Calu3 (cell line): ENCODE measurements at regions not wholly inside any gene's neighbourhood (a gene's known extent, or its start where the extent isn't known, plus 50 kb on each side); places are given as distances from the start of the nearest gene placed in this dataset.
"Not testable (repeated sequence)": the region's sequence is repeated elsewhere in the genome, so short reads cannot be mapped to it uniquely, and the experiment has no call there.

ENCODE experiments used
- BruUV-seq: library from RNA; stranded (reverse); fragments of 400-500 nt; replicated peaks from 2 replicates; lab custom pipeline; 2021; lab: Mats Ljungman, UMichigan
- CTCF ChIA-PET: fragments of 300-600 bp; sonication (Branson Sonifier 250); formaldehyde crosslinking; loops from one replicate; lab custom pipeline; 2022; ENCODE audit warnings: antibody characterized with exemption; lab: Charles Lee
- DNase-seq: peaks from one replicate; pipeline ENCODE4 v3.0.0; 2022
- H3K27ac Mint-ChIP-seq: one replicate; pipeline ENCODE4 v1.8.0; 2022; ENCODE audit warnings: mixed read lengths; ENCODE audit not compliant: unreplicated experiment
- H3K27me3 Mint-ChIP-seq: one replicate; pipeline ENCODE4 v1.8.0; 2022; ENCODE audit warnings: mixed read lengths; ENCODE audit not compliant: unreplicated experiment
- H3K36me3 Mint-ChIP-seq: one replicate; pipeline ENCODE4 v1.8.0; 2022; ENCODE audit warnings: mild to moderate bottlenecking, moderate library complexity, mixed read lengths; ENCODE audit not compliant: insufficient read depth, unreplicated experiment
- H3K4me1 Mint-ChIP-seq: one replicate; pipeline ENCODE4 v1.8.0; 2022; ENCODE audit warnings: mild to moderate bottlenecking, low read depth, mixed read lengths; ENCODE audit not compliant: unreplicated experiment
- H3K4me3 Mint-ChIP-seq: one replicate; pipeline ENCODE4 v1.8.0; 2022; ENCODE audit warnings: mild to moderate bottlenecking, low read depth, moderate library complexity, mixed read lengths; ENCODE audit not compliant: unreplicated experiment
- H3K9me3 Mint-ChIP-seq: one replicate; pipeline ENCODE4 v1.8.0; 2022; ENCODE audit warnings: low read depth, mixed read lengths; ENCODE audit not compliant: unreplicated experiment
- CTCF ChIP-seq: fragments of 200-600 bp; IDR thresholded peaks from one replicate; pipeline ENCODE4 v1.8.0; 2022; ENCODE audit warnings: antibody characterized with exemption; ENCODE audit not compliant: unreplicated experiment
- intact Hi-C: fragments of 100-400 bp; cut with micrococcal nuclease; formaldehyde crosslinking; loops from one replicate; pipeline ENCODE4 v1.10.0; 2022; ENCODE audit not compliant: unreplicated experiment

GRCh38 chr16:63652091-63652490 lies 1469.8 kb downstream of the CDH11 start:
- H3K27ac Mint-ChIP-seq, result no peak overlapping the region
- H3K36me3 Mint-ChIP-seq, result no peaks in the 10 kb centered on the region
- intact Hi-C loops, result no loop called here
- no peak for TF ChIP-seq CTCF
- no TSS peak for BruUV-seq
- H3K9me3 Mint-ChIP-seq, result peaks cover 7% of the 10 kb centered on the region
- CTCF ChIA-PET, result no interaction called here
- no peak for DNase-seq
- H3K4me1 Mint-ChIP-seq, result no peaks in the 10 kb centered on the region
- no peak overlapping the region for H3K4me3 Mint-ChIP-seq
- H3K27me3 Mint-ChIP-seq, result no peaks in the 10 kb centered on the region

GRCh38 chr16:63650550-63650949 lies 1471.3 kb downstream of the CDH11 start:
- H3K36me3 Mint-ChIP-seq, result no peaks in the 10 kb centered on the region
- no peaks in the 10 kb centered on the region for H3K27me3 Mint-ChIP-seq
- BruUV-seq, result no TSS peak
- DNase-seq, result no peak
- H3K4me3 Mint-ChIP-seq, result no peak overlapping the region
- peaks cover 11% of the 10 kb centered on the region for H3K9me3 Mint-ChIP-seq
- CTCF ChIA-PET, result no interaction called here
- no peaks in the 10 kb centered on the region for H3K4me1 Mint-ChIP-seq
- intact Hi-C loops, result no loop called here
- TF ChIP-seq CTCF, result no peak
- H3K27ac Mint-ChIP-seq, result no peak overlapping the region

- H3K36me3 Mint-ChIP-seq, BruUV-seq, H3K4me3 Mint-ChIP-seq, CTCF ChIA-PET, H3K27me3 Mint-ChIP-seq, intact Hi-C loops, DNase-seq, H3K27ac Mint-ChIP-seq, H3K4me1 Mint-ChIP-seq: not testable (repeated sequence)
- H3K9me3 Mint-ChIP-seq, result peaks cover 21% of the 10 kb centered on the region
Observed at GRCh38 chr16:63633706-63634445, 1488.0 kb downstream of the CDH11 start.

- Mint-ChIP-seq H3K4me1 (no peaks in the 10 kb centered on the region), H3K36me3 (no peaks in the 10 kb centered on the region), H3K27ac (no peak overlapping the region), H3K4me3 (no peak overlapping the region), H3K27me3 (no peaks in the 10 kb centered on the region), H3K9me3 (peaks cover 12% of the 10 kb centered on the region)
- intact Hi-C loops, result no loop called here
- CTCF ChIA-PET, result no interaction called here
- no peak for DNase-seq
- BruUV-seq, result no TSS peak
- TF ChIP-seq CTCF, result no peak
Observed at GRCh38 chr16:63629272-63629671, 1492.6 kb downstream of the CDH11 start.

- Mint-ChIP-seq H3K9me3 (peaks cover 10% of the 10 kb centered on the region), H3K27ac (no peak overlapping the region), H3K27me3 (no peaks in the 10 kb centered on the region), H3K4me1 (no peaks in the 10 kb centered on the region), H3K4me3 (no peak overlapping the region), H3K36me3 (no peaks in the 10 kb centered on the region)
- no peak for TF ChIP-seq CTCF
- no peak for DNase-seq
- BruUV-seq, result no TSS peak
- intact Hi-C loops, result no loop called here
- CTCF ChIA-PET, result no interaction called here
Observed at GRCh38 chr16:63628812-63629211, 1493.1 kb downstream of the CDH11 start.
